D341Med (cell line): ENCODE measurements at regions not wholly inside any gene's neighbourhood (a gene's known extent, or its start where the extent isn't known, plus 50 kb on each side); places are given as distances from the start of the nearest gene placed in this dataset.

Source experiments
- DNase-seq: peaks from one replicate; pipeline ENCODE4 v3.0.0; 2012; ENCODE audit warnings: low spot score

DNA sequence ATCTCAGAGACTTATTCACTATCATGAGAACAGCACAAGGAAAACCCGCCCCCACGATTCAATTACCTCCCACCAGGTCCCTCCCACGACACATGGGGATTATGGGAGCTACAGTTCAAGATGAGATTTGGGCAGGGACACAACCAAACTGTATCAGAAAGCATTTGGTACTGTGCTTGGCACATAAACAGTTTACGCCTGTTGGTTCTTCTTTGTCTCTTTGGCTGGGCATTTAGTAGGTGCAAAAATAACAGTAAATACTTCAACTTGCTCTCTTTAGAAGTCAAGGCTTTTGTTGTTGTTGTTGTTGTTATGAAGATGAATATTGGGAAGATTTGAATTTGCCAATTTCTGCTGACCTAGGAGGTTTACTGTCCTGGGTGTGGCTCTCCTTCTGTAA, 175.4 kb upstream of the IGSF21 start:
- DNase-seq = no peak

GRCh38 chr1:17933501-17933900, 174.1 kb upstream of the IGSF21 start:
- DNase-seq = no peak

GRCh38 chr1:17933971-17934370, 173.6 kb upstream of the IGSF21 start:
- no peak for DNase-seq

GRCh38 chr1:17935230-17935629, 172.4 kb upstream of the IGSF21 start:
- DNase-seq = no peak

DNA sequence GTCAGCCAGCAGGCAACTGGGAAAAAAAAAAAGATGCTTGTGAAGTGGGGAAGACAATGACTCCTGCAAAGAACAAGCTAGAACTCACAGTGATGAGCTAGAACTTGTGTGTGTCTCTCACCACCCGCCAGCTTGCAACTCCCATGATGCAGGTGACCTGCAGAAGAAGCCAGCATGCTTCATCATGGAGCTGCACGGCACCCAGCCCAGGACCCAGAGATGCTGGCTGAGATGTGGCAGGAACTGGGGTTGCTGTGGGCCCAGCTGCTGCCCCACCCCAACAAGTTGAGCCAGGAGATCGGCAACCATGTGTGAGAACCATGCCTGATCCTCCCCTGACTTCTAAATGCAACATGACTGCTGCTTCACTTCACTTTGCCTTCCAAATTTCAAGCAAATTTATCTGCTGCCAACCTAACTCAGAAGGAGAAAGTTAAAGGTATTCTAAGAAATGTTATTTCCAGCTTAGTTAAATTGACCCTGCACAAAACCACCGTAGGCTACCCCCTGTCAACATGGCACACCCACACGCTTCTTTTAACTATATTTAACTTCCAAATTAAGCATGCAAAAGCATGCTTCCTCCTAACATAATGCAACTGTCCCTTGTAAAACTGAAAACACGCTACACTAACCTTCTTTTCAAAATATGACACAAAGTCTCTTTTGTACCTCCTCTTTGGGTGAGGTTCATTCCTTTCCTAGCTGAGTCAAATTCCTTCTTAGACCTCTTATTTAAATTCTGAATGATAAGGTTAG, 166.0 kb upstream of the IGSF21 start:
- no peak for DNase-seq

- no peak for DNase-seq
Measured at GRCh38 chr1:17943506-17943905, 164.1 kb upstream of the IGSF21 start.

DNA sequence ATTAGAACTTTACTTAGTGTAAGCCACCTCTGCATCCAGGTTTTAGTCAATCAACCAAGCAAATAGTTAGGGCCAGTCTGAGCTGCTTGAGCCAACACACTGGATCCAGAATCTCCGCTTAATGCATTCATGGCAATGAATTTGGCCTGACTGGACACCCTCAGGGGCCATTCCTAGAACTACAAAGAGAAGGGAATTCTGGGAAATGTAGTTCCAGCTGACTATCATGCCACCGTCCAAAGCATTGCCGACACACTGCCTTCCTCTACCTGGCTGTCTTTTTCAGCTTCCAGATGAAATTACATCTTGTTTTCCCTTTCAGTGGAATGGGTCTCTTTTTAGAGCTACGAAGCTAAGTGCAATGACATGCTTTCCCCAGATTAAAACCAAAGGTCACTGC, 163.0 kb upstream of the IGSF21 start:
- DNase-seq = no peak

- DNase-seq = no peak
Measured at GRCh38 chr1:17946434-17946833, 161.2 kb upstream of the IGSF21 start.

DNA sequence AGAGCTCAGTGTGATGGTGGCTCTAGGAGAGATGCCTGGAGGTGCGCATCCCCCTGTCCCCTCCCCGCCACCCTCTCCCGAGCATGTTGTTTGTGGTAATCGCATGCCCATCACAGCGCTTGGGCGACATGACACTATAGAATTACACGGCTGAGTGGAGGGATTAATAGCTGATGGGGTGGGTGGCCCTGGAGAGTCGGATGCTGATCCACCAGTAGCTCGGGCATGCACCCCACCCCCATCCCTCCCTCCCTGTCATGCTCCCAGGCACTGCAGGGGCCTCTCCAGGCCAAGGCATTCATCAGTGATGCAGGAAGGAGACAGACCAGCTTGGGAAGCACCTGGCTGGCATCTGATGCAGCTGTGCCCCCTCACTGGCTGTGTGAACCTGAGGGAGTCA, 159.0 kb upstream of the IGSF21 start:
- DNase-seq = no peak

DNA sequence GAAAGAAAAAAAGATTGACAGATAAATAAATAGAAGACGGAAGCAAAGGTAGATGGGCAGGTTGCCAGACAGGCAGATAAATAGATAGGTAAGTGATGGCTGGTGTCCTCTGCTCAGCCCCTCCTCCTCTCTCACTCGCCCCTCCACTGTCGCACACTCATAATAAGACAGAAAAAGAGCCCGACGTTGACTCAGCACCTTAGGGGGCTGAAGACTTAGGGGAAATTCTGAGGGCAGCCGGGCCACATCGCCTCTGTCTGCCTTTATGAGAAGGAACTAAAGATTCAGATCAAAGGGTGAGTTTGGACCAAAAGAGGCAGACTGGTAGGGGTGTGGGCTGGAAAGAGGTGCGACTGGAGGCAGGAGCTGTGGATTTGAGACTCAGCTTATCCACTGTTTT, 158.1 kb upstream of the IGSF21 start:
- DNase-seq = no peak

DNA sequence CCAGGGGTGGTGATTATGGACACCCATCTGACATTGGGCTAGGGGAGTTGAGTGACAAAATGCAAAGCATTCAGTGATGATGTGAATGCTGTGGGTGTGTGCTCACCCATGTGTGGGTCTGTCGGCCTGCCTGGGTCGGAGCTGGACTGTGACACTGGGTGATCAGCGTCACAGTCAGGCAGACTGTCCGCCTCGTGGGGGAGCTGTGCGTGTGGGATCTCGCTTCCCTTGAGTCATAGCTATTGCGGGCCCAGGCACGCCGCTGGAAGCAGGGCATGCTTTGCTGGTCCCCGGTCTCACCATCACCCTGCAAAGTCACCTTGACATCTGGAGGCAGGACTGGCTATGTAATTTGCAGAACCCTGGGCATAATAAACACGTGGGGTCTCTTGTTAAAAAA, 156.9 kb upstream of the IGSF21 start:
- no peak for DNase-seq

GRCh38 chr1:17952506-17952905, 155.1 kb upstream of the IGSF21 start:
- DNase-seq = no peak

DNA sequence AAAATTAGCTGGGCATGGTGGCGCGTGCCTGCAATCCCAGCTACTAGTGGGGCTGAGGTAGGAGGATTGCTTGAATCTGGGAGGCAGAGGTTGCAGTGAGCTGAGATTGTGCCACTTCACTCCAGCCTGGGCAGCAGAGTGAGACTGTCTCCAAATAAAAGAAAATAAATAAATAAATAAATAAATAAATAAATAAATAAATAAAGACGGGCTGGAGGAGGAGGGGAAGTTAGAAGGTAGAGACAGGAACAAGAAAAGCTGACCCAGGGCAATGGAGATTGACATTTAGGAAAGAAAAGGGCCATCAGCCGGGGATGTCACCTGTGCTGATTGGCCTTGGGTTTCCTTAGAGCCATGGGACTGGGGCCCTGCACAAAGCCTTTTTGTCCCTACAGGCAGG, 153.7 kb upstream of the IGSF21 start:
- no peak for DNase-seq

GRCh38 chr1:17955302-17956285, 152.0 kb upstream of the IGSF21 start:
- DNase-seq = no peak

DNA sequence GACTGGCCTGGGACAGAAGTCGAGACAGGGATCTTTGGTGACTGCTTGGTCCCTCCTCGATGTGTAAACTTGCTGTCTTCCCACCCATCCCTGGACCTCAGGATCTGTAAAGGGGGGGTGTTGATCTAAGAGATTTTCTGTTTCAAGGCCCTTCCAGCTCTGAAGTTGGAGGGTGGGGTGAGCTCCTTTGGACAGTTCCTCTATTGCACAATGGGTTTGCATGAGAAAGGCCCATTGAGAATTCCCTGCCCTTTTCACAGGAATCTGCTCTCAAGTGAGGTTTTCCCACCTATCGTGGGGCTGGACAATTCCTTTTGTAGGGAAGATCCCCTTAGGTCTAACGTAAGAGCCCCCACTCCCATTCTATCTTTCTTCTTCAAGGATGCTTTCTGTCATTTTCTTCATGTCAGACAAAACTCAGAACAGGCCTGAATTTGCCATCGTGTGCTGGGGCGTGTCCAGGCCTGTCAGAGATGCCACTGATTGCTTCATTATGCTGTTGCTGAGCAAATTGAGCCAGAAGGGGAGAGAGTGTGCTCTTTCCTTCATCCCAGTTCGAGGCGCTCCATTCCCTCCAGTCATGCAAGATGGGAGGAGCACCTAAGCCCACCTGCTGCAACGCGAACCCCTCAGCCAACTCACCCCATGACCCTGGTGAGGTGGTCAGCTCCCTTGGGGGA, 149.9 kb upstream of the IGSF21 start:
- DNase-seq = no peak

GRCh38 chr1:17958704-17959103, 148.9 kb upstream of the IGSF21 start:
- no peak for DNase-seq

DNA sequence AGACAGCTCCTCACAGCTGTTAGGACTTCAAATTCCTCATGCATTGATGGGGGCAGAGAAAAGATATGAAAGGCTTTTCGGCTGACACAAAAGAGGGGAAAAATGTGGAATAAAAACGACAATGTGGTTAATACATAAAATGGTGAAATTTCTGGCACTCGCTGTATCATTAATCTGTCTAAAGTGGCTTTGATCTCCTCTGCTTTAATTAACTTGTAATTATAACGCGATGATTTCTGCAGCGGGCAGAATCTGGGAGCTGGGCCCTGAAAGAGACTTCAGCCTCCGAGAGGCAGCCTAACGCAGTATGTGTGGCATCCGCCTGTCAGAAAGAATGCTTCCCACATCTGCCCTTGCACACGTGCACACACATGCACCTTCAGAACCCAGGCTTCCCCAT, 144.1 kb upstream of the IGSF21 start:
- DNase-seq = no peak

- DNase-seq = no peak
Measured at GRCh38 chr1:17965515-17966100, 142.0 kb upstream of the IGSF21 start.

- no peak for DNase-seq
Measured at GRCh38 chr1:17966341-17966740, 141.3 kb upstream of the IGSF21 start.

DNA sequence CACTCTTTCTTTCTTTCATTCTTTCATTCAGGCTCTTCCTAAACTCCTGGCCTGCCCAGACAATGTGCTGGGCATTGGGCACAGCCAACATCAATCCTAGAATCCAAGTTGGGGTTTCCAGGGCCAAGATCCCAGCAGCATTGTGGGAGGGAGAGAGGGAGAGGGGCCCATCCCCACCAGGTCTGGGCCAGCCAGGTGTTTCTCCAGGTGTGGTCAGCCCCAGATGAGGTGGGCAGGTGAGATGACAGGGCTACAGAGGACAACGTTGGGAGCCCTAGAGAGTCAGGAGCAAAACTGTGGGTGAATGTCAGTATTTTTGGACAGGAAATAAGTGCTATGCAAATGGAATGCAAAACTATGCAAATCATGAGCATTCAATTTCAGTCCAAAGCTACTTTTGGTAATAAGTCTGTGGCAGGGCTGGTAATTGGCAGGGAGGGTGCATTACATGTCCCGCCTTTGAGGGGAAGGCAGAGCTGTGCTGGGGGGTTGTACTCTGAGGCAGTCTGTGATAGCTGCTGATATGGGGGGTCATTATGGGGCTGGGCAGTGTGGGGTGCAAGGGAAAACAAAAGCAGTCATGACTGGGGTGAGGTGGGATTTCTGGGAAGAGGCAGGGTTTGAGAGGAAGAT, 139.9 kb upstream of the IGSF21 start:
- DNase-seq = no peak

DNA sequence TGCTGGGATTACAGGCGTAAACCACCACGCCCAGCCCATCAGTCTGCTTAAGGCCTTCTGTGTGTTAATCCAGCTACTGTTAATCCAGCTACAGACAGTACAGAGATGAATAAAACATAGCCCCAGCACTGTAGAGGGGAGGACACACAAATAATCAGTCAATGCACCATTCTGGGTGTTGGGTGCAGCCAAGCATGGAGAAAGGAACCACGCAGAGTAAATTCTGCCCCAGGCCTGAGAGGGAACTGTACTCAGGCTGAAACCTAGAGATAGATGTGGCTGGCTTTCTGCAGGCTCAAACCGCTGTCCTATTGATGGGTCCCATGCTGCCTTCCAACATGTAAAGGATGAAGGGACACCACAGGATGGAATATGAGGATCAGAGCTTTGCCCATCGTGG, 136.8 kb upstream of the IGSF21 start:
- DNase-seq = no peak

DNA sequence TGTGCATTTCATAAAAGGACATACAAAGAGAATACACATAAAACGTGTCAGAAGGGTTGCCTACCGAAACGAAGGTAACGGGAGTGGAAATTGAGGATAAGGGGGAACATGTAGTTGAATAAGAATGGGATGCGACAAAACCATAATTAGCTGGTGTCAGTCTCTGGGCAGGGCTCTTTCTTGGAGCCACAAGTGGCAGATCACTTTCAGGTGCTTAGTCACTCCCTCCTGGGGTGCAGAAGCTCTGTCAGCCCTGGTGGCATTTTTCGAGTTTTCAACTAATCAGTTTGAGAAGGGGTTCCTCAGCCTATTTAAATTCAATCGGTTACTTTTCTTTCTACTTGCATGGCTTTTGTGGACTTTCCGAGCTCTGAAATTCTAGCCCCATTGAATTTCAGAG, 133.9 kb upstream of the IGSF21 start:
- no peak for DNase-seq
